ENCODE measurements at regions not wholly inside any gene's neighbourhood (a gene's known extent, or its start where the extent isn't known, plus 50 kb on each side); places are given as distances from the start of the nearest gene placed in this dataset.
"Not testable (repeated sequence)": the region's sequence is repeated elsewhere in the genome, so short reads cannot be mapped to it uniquely, and the experiment has no call there.

- DNase-seq (ENCODE audit: low spot score), result no peak
- no peak for ATAC-seq
Measured at GRCh38 chr6:9744119-9744518, 670.8 kb downstream of the TFAP2A start.

- ATAC-seq (no peak), DNase-seq (ENCODE audit: low spot score) (no peak)
Measured at GRCh38 chr6:9732056-9732455, 682.8 kb downstream of the TFAP2A start.

GRCh38 chr6:9725776-9726175, 689.1 kb downstream of the TFAP2A start:
- not testable (repeated sequence) for ATAC-seq; DNase-seq (ENCODE audit: low spot score)

GRCh38 chr6:9717568-9717967, 697.3 kb downstream of the TFAP2A start:
- DNase-seq (ENCODE audit: low spot score), result no peak
- ATAC-seq, result no peak

- DNase-seq (ENCODE audit: low spot score), result no peak
- ATAC-seq, result no peak
Measured at GRCh38 chr6:9711365-9711764, 703.5 kb downstream of the TFAP2A start.

- DNase-seq (ENCODE audit: low spot score) (no peak), ATAC-seq (no peak)
Measured at GRCh38 chr6:9710574-9710973, 704.3 kb downstream of the TFAP2A start.

- no peak for ATAC-seq
Measured at GRCh38 chr6:9708600-9708999, 706.3 kb downstream of the TFAP2A start.

GRCh38 chr6:9704989-9705388, 709.9 kb downstream of the TFAP2A start:
- ATAC-seq (peak; percentile 99), DNase-seq (ENCODE audit: low spot score) (no peak)

More at GRCh38 chr6:9708600-9708999, 706.3 kb downstream of the TFAP2A start:
- DNase-seq (ENCODE audit: low spot score), result no peak

- no peak for DNase-seq (ENCODE audit: low spot score)
- no peak for ATAC-seq
Measured at GRCh38 chr6:9702914-9703313, 712.0 kb downstream of the TFAP2A start.

- no peak for ATAC-seq
- no peak for DNase-seq (ENCODE audit: low spot score)
Measured at GRCh38 chr6:9699888-9700287, 715.0 kb downstream of the TFAP2A start.

GRCh38 chr6:9697263-9697931, 717.5 kb downstream of the TFAP2A start:
- ATAC-seq (peak; percentile 89), DNase-seq (ENCODE audit: low spot score) (no peak)

- no peak for ATAC-seq
- DNase-seq (ENCODE audit: low spot score), result no peak
Measured at GRCh38 chr6:9690388-9690787, 724.5 kb downstream of the TFAP2A start.

- not testable (repeated sequence) for ATAC-seq; DNase-seq (ENCODE audit: low spot score)
Measured at GRCh38 chr6:9680727-9681126, 734.1 kb downstream of the TFAP2A start.

- DNase-seq (ENCODE audit: low spot score) (no peak), ATAC-seq (no peak)
Measured at GRCh38 chr6:9675122-9675521, 739.8 kb downstream of the TFAP2A start.

- no peak for DNase-seq (ENCODE audit: low spot score)
- no peak for ATAC-seq
Measured at GRCh38 chr6:9659848-9660247, 755.0 kb downstream of the TFAP2A start.

- ATAC-seq (no peak), DNase-seq (ENCODE audit: low spot score) (no peak)
Measured at GRCh38 chr6:9657994-9658393, 756.9 kb downstream of the TFAP2A start.

- no peak for DNase-seq (ENCODE audit: low spot score)
- ATAC-seq, result no peak
Measured at GRCh38 chr6:9647599-9647998, 767.3 kb downstream of the TFAP2A start.

GRCh38 chr6:9647071-9647445, 767.8 kb downstream of the TFAP2A start:
- ATAC-seq (no peak), DNase-seq (ENCODE audit: low spot score) (no peak)

GRCh38 chr6:9646342-9647070, 768.4 kb downstream of the TFAP2A start:
- ATAC-seq, result no peak

GRCh38 chr6:9638861-9639260, 776.0 kb downstream of the TFAP2A start:
- ATAC-seq, result no peak
- DNase-seq (ENCODE audit: low spot score), result no peak

More at GRCh38 chr6:9646342-9647070, 768.4 kb downstream of the TFAP2A start:
- no peak for DNase-seq (ENCODE audit: low spot score)

- ATAC-seq (no peak), DNase-seq (ENCODE audit: low spot score) (no peak)
Measured at GRCh38 chr6:9634776-9635175, 780.1 kb downstream of the TFAP2A start.

GRCh38 chr6:9632026-9632425, 782.8 kb downstream of the TFAP2A start:
- no peak for ATAC-seq
- no peak for DNase-seq (ENCODE audit: low spot score)

GRCh38 chr6:9628819-9629218, 786.1 kb downstream of the TFAP2A start:
- ATAC-seq, result no peak

More at GRCh38 chr6:9628819-9629218, 786.1 kb downstream of the TFAP2A start:
- DNase-seq (ENCODE audit: low spot score), result no peak
